ENCODE measurements at regions not wholly inside any gene's neighbourhood (a gene's known extent, or its start where the extent isn't known, plus 50 kb on each side); places are given as distances from the start of the nearest gene placed in this dataset.

- TF ChIP-seq POLR2A (IDR thresholded peaks at IDR 0.05) = no peak
- TF ChIP-seq CTCF (IDR thresholded peaks at IDR 0.05) = no peak
- H3K9me3 ChIP-seq = no peaks in the 10 kb centered on the region
- H3K36me3 ChIP-seq (ENCODE audit: low read depth, missing control alignments) = no peaks in the 10 kb centered on the region
- WGBS, 2 donors = 77 to 80% methylated on average over 4 of the region's 4 CpGs
- DNase-seq = no peak
- H3K4me3 ChIP-seq = no peak overlapping the region
- no peak overlapping the region for H3K27ac ChIP-seq
- intact Hi-C loops (cut with DNase I; ENCODE audit: low total_unique reads) = no loop called here
- H3K4me1 ChIP-seq = no peaks in the 10 kb centered on the region
- no peaks in the 10 kb centered on the region for H3K27me3 ChIP-seq
Observed at GRCh38 chr2:117698287-117698686, 116.2 kb upstream of the DDX18 start.

- TF ChIP-seq POLR2A (IDR thresholded peaks at IDR 0.05) (no peak), CTCF (IDR thresholded peaks at IDR 0.05) (no peak)
- H3K27me3 ChIP-seq = no peaks in the 10 kb centered on the region
- no peak overlapping the region for H3K4me3 ChIP-seq
- H3K27ac ChIP-seq = no peak overlapping the region
- no peaks in the 10 kb centered on the region for H3K36me3 ChIP-seq (ENCODE audit: low read depth, missing control alignments)
- DNase-seq = no peak
- H3K4me1 ChIP-seq = no peaks in the 10 kb centered on the region
- WGBS, 2 donors = 74 to 76% methylated on average over 4 of the region's 4 CpGs
- intact Hi-C loops (cut with DNase I; ENCODE audit: low total_unique reads) = no loop called here
- H3K9me3 ChIP-seq = no peaks in the 10 kb centered on the region
Observed at GRCh38 chr2:117698819-117699218, 115.7 kb upstream of the DDX18 start.

- Histone ChIP-seq H3K4me3 (no peak overlapping the region), H3K27ac (no peak overlapping the region), H3K27me3 (no peaks in the 10 kb centered on the region), H3K36me3 (ENCODE audit: low read depth, missing control alignments) (no peaks in the 10 kb centered on the region), H3K4me1 (no peaks in the 10 kb centered on the region), H3K9me3 (no peaks in the 10 kb centered on the region)
- TF ChIP-seq CTCF (IDR thresholded peaks at IDR 0.05) (no peak), POLR2A (IDR thresholded peaks at IDR 0.05) (no peak)
- intact Hi-C loops (cut with DNase I; ENCODE audit: low total_unique reads) = no loop called here
- 59 to 65% methylated on average over 2 of the region's 2 CpGs for WGBS, 2 donors
- no peak for DNase-seq
Observed at GRCh38 chr2:117700471-117700870, 114.0 kb upstream of the DDX18 start.

GRCh38 chr2:117701365-117701764 is 113.1 kb upstream of the DDX18 start:
- Histone ChIP-seq H3K27me3 (no peaks in the 10 kb centered on the region), H3K4me3 (no peak overlapping the region), H3K4me1 (no peaks in the 10 kb centered on the region), H3K36me3 (ENCODE audit: low read depth, missing control alignments) (no peaks in the 10 kb centered on the region), H3K9me3 (no peaks in the 10 kb centered on the region), H3K27ac (no peak overlapping the region)
- intact Hi-C loops (cut with DNase I; ENCODE audit: low total_unique reads) = no loop called here
- 89 to 95% methylated on average over 2 of the region's 2 CpGs for WGBS, 2 donors
- no peak for TF ChIP-seq POLR2A (IDR thresholded peaks at IDR 0.05)
- no peak for TF ChIP-seq CTCF (IDR thresholded peaks at IDR 0.05)
- DNase-seq = no peak

GRCh38 chr2:117702098-117702497 is 112.4 kb upstream of the DDX18 start:
- no peak overlapping the region for H3K4me3 ChIP-seq
- 75 to 84% methylated on average over 2 of the region's 2 CpGs for WGBS, 2 donors
- TF ChIP-seq CTCF (IDR thresholded peaks at IDR 0.05) (no peak), POLR2A (IDR thresholded peaks at IDR 0.05) (no peak)
- H3K36me3 ChIP-seq (ENCODE audit: low read depth, missing control alignments) = no peaks in the 10 kb centered on the region
- H3K4me1 ChIP-seq = no peaks in the 10 kb centered on the region
- H3K27ac ChIP-seq = no peak overlapping the region
- H3K9me3 ChIP-seq = no peaks in the 10 kb centered on the region
- DNase-seq = no peak
- intact Hi-C loops (cut with DNase I; ENCODE audit: low total_unique reads) = no loop called here
- H3K27me3 ChIP-seq = no peaks in the 10 kb centered on the region
